GM13977 (cell line): ENCODE measurements at regions not wholly inside any gene's neighbourhood (a gene's known extent, or its start where the extent isn't known, plus 50 kb on each side); places are given as distances from the start of the nearest gene placed in this dataset.

Experiments
- DNase-seq: peaks from one replicate; pipeline ENCODE4 v3.0.0; 2012; ENCODE audit warnings: low spot score
- in situ Hi-C: fragments of 300-500 bp; cut with MboI; formaldehyde crosslinking; loops from one replicate; pipeline ENCODE4 v1.12.0; 2022; ENCODE audit warnings: low sequenced_read_pairs, low pct_unique_long_range_greater_than_20kb, mixed read lengths, inconsistent platforms; ENCODE audit not compliant: unreplicated experiment
- TF ChIP-seq, protein P1 (sequence below): IDR thresholded peaks from 2 replicates; pipeline ENCODE4 v1.5.1; 2012; ENCODE audit warnings: mild to moderate bottlenecking, control low read depth; ENCODE audit not compliant: insufficient read depth; ENCODE audit errors: extremely low read depth, missing control alignments

DNA sequence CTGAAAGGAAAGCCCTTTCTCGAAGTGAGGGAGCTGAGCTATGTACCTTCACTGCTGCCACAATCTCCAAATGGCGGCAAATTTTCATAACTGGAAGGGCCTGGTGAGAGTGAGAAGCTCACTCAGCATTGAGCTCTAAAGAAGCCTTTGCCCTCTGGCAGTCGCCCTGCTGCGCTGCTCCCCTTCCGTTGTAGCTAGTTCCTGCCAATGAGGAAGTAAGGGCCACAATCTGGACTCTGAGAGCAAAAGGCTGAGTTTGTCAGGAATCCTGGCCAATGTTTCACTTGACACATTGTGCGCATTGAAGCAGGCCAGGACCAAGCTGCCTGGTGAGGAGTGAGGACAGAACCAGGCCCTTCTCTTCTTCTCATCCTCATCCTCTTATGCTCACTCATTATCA, 579.5 kb downstream of the PDCD6IP start:
- in situ Hi-C loops = no loop called here
- TF ChIP-seq, protein P1, sequence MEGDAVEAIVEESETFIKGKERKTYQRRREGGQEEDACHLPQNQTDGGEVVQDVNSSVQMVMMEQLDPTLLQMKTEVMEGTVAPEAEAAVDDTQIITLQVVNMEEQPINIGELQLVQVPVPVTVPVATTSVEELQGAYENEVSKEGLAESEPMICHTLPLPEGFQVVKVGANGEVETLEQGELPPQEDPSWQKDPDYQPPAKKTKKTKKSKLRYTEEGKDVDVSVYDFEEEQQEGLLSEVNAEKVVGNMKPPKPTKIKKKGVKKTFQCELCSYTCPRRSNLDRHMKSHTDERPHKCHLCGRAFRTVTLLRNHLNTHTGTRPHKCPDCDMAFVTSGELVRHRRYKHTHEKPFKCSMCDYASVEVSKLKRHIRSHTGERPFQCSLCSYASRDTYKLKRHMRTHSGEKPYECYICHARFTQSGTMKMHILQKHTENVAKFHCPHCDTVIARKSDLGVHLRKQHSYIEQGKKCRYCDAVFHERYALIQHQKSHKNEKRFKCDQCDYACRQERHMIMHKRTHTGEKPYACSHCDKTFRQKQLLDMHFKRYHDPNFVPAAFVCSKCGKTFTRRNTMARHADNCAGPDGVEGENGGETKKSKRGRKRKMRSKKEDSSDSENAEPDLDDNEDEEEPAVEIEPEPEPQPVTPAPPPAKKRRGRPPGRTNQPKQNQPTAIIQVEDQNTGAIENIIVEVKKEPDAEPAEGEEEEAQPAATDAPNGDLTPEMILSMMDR = no peak

GRCh38 chr3:34381243-34381642, 582.8 kb downstream of the PDCD6IP start:
- in situ Hi-C loops = no loop called here
- TF ChIP-seq, protein P1 = no peak
- DNase-seq = no peak

More for the DNA sequence above, 579.5 kb downstream of the PDCD6IP start:
- DNase-seq = no peak

DNA sequence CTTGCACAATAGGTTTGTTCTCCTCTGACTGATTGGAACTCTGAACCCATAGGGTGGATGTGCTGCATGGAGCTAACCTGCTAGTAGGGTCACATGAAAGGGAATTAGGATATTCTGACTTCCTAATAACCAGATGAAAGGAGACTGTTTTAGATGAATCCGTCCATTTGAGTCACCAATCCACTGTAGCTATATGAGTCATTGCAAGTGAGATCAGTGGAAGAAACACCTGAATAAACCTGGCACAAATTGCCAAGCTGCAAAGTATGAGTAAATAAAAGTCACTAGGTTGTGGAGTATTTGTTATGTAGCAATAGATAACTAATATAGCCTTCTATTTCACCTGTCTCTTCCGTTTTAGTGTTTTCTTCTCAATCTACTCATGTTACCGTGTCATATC, 584.4 kb downstream of the PDCD6IP start:
- no peak for DNase-seq
- in situ Hi-C loops = no loop called here
- TF ChIP-seq, protein P1 = no peak

GRCh38 chr3:34386309-34386708, 587.9 kb downstream of the PDCD6IP start:
- in situ Hi-C loops = no loop called here
- TF ChIP-seq, protein P1 = no peak

DNA sequence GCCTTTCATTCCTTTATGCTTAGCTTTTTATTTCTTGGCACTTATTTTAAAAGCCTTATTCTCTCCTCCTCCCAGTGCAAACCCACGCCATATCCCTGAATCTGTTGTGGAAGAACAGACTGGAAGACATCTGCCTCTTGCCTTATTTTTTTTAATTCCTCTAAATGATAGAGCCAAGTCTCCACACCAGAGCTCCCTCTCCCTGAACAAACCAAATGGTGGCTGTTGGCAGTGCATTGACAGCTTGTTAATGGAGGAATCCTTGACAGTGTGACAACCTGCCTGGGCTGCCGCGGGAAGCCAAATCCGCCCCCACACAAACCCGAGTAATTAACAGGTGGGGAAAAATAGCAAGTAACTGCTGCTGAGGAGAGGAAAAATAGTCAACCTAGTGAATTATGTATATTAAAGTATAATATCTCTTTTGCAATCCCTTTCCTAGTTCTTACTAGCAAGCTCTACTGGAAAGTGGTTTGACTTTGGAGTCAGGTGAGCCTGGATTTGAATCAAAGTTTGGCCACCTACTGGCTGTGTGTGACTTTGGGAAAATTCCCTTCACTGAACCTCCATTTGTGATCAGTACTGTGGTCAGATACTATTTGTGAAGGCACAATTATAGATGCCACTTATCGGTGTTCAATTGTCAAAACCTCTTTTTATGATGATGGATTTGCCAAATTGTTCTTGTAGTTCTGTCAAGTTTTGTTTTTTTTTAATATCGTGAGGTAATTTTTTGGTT, 589.6 kb downstream of the PDCD6IP start:
- in situ Hi-C loops = no loop called here
- no peak for DNase-seq
- TF ChIP-seq, protein P1 = no peak

More at GRCh38 chr3:34386309-34386708, 587.9 kb downstream of the PDCD6IP start:
- DNase-seq = no peak

DNA sequence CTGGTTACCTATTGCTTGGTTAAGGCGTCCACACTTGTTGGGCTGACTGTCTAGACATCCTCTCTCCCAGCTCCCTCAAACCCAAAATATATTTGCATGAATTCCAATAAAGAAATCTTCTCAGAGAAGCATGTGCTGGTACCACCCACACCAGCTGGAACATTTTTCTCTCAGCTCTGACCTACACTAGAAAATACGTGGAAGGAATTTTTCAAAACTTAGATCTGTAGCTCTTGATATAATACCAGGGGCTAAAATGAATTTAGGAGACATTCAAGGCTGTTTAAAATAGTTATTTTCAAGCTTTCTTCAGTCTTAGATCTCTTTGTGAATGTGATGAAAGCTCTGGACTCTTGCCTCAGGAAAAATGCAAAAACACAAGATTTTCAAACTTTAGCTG, 590.4 kb downstream of the PDCD6IP start:
- DNase-seq = no peak
- in situ Hi-C loops = no loop called here
- TF ChIP-seq, protein P1 = no peak
